NB4 (cell line): ENCODE measurements at regions not wholly inside any gene's neighbourhood (a gene's known extent, or its start where the extent isn't known, plus 50 kb on each side); places are given as distances from the start of the nearest gene placed in this dataset.

Source experiments
- DNase-seq: peaks from one replicate; pipeline ENCODE4 v3.0.0; 2010; ENCODE audit warnings: low read depth
- H3K4me3 ChIP-seq: one replicate; pipeline ENCODE4 v1.5.1; 2011; ENCODE audit warnings: mild to moderate bottlenecking, low read depth, low read length, moderate library complexity
- CTCF ChIP-seq: IDR thresholded peaks from one replicate; pipeline ENCODE4 v1.5.1; 2012; ENCODE audit warnings: low read depth, low read length
- MAX ChIP-seq: IDR thresholded peaks from 2 replicates; pipeline ENCODE4 v1.6.1; 2011; ENCODE audit warnings: low read depth, low read length
- MYC ChIP-seq: IDR thresholded peaks from 2 replicates; pipeline ENCODE4 v1.6.1; 2011; ENCODE audit warnings: low read depth, low read length
- POLR2A ChIP-seq: IDR thresholded peaks from 2 replicates; pipeline ENCODE4 v1.6.1; 2011; ENCODE audit warnings: mild to moderate bottlenecking; ENCODE audit not compliant: insufficient read length; ENCODE audit errors: extremely low read depth

- TF ChIP-seq CTCF (no peak), POLR2A (no peak), MYC (no peak), MAX (no peak)
Observed at GRCh38 chr2:236824836-236825235, 255.2 kb downstream of the ACKR3 start.

GRCh38 chr2:236825989-236826510 lies 256.4 kb downstream of the ACKR3 start:
- H3K4me3 ChIP-seq: no peak overlapping the region
- TF ChIP-seq MAX (no peak), POLR2A (no peak), CTCF (no peak), MYC (no peak)

More at GRCh38 chr2:236824836-236825235, 255.2 kb downstream of the ACKR3 start:
- no peak overlapping the region for H3K4me3 ChIP-seq
- no peak for DNase-seq

GRCh38 chr2:236826606-236827156 lies 257.1 kb downstream of the ACKR3 start:
- TF ChIP-seq CTCF (no peak), POLR2A (no peak), MAX (no peak)
- DNase-seq: no peak
- H3K4me3 ChIP-seq: no peak overlapping the region

More at GRCh38 chr2:236825989-236826510, 256.4 kb downstream of the ACKR3 start:
- DNase-seq: no peak

GRCh38 chr2:236827997-236828396 lies 257.7 kb upstream of the COPS8 start:
- no peak for TF ChIP-seq CTCF
- TF ChIP-seq MYC: no peak
- no peak for TF ChIP-seq POLR2A
- TF ChIP-seq MAX: no peak

GRCh38 chr2:236828820-236829219 lies 256.9 kb upstream of the COPS8 start:
- no peak overlapping the region for H3K4me3 ChIP-seq
- no peak for TF ChIP-seq POLR2A
- no peak for TF ChIP-seq CTCF
- TF ChIP-seq MAX: no peak
- TF ChIP-seq MYC: no peak
- DNase-seq: no peak

More at GRCh38 chr2:236827997-236828396, 257.7 kb upstream of the COPS8 start:
- H3K4me3 ChIP-seq: no peak overlapping the region
- DNase-seq: no peak
